LoVo (cell line): ENCODE measurements at regions not wholly inside any gene's neighbourhood (a gene's known extent, or its start where the extent isn't known, plus 50 kb on each side); places are given as distances from the start of the nearest gene placed in this dataset.

Experiments
- DNase-seq: peaks from one replicate; pipeline ENCODE4 v3.0.0-alpha.2; 2016; ENCODE audit warnings: low spot score

- no peak for DNase-seq
Observed at GRCh38 chr15:98420837-98421236, 227.5 kb upstream of the IGF1R start.

- DNase-seq = peak; percentile 44
Observed at GRCh38 chr15:98421419-98422129, 226.8 kb upstream of the IGF1R start.

- no peak for DNase-seq
Observed at GRCh38 chr15:98422130-98422478, 226.2 kb upstream of the IGF1R start.

- no peak for DNase-seq
Observed at GRCh38 chr15:98425173-98425572, 223.2 kb upstream of the IGF1R start.

- no peak for DNase-seq
Observed at GRCh38 chr15:98427321-98427720, 221.0 kb upstream of the IGF1R start.

GRCh38 chr15:98428253-98428989 is 219.9 kb upstream of the IGF1R start:
- peak; percentile 68 for DNase-seq

GRCh38 chr15:98431171-98431570 is 217.2 kb upstream of the IGF1R start:
- no peak for DNase-seq

GRCh38 chr15:98433346-98433745 is 215.0 kb upstream of the IGF1R start:
- no peak for DNase-seq

- no peak for DNase-seq
Observed at GRCh38 chr15:98433856-98434255, 214.5 kb upstream of the IGF1R start.

GRCh38 chr15:98437752-98438151 is 210.6 kb upstream of the IGF1R start:
- DNase-seq = no peak

- DNase-seq = no peak
Observed at GRCh38 chr15:98438326-98438725, 210.0 kb upstream of the IGF1R start.

- no peak for DNase-seq
Observed at GRCh38 chr15:98438907-98439306, 209.4 kb upstream of the IGF1R start.

GRCh38 chr15:98439523-98439942 is 208.8 kb upstream of the IGF1R start:
- no peak for DNase-seq

- DNase-seq = no peak
Observed at GRCh38 chr15:98440917-98441316, 207.4 kb upstream of the IGF1R start.

GRCh38 chr15:98441599-98441998 is 206.7 kb upstream of the IGF1R start:
- no peak for DNase-seq

GRCh38 chr15:98442379-98442833 is 205.9 kb upstream of the IGF1R start:
- DNase-seq = peak; percentile 67

- DNase-seq = no peak
Observed at GRCh38 chr15:98442901-98443300, 205.4 kb upstream of the IGF1R start.

- no peak for DNase-seq
Observed at GRCh38 chr15:98443526-98443925, 204.8 kb upstream of the IGF1R start.

- no peak for DNase-seq
Observed at GRCh38 chr15:98444138-98444537, 204.2 kb upstream of the IGF1R start.

GRCh38 chr15:98445315-98445714 is 203.0 kb upstream of the IGF1R start:
- DNase-seq = no peak

- DNase-seq = no peak
Observed at GRCh38 chr15:98446083-98446482, 202.3 kb upstream of the IGF1R start.

- no peak for DNase-seq
Observed at GRCh38 chr15:98447069-98447468, 201.3 kb upstream of the IGF1R start.

- DNase-seq = no peak
Observed at GRCh38 chr15:98451236-98451635, 197.1 kb upstream of the IGF1R start.

GRCh38 chr15:98452238-98452637 is 196.1 kb upstream of the IGF1R start:
- no peak for DNase-seq
